HG03378 (cell line): ENCODE measurements at regions not wholly inside any gene's neighbourhood (a gene's known extent, or its start where the extent isn't known, plus 50 kb on each side); places are given as distances from the start of the nearest gene placed in this dataset.

ENCODE experiments used
- ATAC-seq: cut with Tn5 transposase; IDR thresholded peaks from one replicate; pipeline ENCODE4 v1.9.1; 2021; ENCODE audit warnings: mild to moderate bottlenecking, moderate library complexity; ENCODE audit not compliant: unreplicated experiment

DNA sequence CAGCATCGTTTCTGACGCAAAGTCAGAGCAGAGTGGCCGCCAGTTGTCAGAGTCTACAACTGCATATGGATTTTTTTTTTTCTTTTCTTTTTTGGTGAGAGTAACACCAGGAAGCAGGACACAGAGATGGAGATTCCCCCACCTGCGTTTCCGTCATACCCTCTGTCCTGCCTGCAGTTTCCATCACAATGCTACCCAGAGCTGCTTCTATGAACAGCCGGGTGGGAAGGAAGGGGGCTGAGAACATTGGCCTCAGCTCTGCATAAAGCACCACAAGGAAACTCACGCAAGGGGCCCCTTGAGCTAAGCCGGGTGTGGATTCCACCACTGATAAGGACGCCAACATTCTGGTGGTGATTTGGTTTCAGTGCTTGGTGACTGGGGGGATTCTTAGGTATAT, 183.5 kb upstream of the AFDN start:
- no peak for ATAC-seq

DNA sequence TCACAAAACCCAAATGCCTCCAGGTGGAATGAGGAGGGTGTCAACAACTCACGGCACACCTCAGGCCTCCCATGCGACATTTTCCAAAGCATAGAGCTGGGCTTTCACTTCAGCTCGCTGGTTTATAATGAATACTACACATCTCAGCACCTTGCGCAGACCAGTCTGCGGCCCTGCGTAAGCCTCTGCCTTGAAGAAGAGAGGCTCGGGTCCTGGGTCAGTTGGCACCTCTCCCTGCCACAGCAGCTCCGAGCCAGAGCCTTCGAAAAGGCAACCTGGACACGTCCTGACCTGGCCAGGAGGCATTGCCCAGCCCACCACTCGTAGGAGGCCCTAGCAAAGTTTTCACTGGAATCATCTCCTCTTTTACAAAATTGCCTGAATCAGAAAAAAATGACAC, 183.0 kb upstream of the AFDN start:
- no peak for ATAC-seq

DNA sequence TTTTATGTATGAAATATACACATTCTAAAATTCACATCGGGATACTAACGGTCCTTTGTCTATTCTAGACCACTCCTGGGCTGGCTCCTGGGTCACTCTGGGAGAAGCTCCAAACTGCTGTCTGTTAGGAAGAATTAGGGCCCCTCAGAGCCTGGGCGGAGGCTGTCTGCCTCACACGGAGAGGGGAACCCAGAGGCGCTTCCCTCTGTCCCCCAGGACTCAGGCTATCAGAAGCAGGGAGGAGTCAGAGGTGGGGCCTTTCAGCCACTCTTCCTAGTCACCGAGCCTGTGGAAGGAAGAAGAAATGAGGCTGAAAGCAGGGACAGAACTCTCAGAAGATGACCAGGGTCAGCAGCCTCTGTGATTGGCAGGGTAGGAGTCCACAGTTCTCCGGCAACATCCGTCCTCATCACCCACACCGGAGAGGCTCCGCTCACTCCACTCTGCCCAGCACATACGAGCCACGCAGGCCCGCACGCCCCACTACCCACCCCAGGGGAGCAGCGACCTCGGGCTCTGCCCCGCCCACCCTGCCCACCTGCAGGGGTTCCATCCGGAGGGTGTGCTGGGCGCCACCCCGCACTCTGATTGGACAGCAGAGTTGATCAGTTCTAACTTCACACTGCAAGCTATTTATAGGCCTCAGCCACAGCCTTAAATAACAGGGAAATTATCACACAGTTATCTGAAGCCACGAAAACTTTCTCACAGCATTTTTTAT, 182.1 kb upstream of the AFDN start:
- ATAC-seq = no peak

DNA sequence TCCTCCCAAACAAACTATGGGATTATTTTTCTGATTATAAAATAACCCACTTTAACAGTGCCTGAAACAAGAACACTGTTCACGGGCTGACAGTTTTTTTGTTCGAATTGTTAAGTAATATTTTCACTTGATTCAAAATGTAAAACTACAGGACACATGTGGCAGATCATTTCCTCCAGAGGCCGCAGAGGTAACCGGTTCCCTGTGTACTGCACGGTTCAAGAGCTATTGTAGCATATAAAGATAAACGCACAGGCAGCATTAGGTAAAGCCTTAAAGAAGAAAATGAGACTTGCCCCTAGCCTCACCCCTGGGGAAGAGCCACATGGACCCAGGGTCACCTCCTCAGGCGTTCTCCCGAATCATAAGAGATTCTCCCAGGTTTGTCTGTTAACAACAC, 181.3 kb upstream of the AFDN start:
- ATAC-seq = no peak

DNA sequence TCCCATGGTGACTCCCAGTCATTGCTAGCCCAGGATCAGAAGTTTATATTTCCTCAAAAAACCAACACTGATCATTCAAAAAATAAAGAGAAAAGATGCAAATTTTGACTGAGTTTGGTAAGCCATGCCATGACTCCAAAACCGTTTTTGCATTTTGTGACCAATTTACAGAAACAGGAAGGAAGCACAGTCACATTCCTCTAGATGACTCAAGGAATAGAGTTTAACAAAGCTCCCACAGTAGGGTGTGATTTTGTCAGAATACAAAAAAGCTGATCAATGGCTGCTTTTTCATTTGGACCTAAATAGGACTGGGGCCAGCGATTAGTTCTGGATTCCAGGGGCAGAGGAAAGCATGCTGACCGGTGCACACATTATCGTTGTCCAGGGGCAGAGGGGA, 179.4 kb upstream of the AFDN start:
- ATAC-seq = no peak

DNA sequence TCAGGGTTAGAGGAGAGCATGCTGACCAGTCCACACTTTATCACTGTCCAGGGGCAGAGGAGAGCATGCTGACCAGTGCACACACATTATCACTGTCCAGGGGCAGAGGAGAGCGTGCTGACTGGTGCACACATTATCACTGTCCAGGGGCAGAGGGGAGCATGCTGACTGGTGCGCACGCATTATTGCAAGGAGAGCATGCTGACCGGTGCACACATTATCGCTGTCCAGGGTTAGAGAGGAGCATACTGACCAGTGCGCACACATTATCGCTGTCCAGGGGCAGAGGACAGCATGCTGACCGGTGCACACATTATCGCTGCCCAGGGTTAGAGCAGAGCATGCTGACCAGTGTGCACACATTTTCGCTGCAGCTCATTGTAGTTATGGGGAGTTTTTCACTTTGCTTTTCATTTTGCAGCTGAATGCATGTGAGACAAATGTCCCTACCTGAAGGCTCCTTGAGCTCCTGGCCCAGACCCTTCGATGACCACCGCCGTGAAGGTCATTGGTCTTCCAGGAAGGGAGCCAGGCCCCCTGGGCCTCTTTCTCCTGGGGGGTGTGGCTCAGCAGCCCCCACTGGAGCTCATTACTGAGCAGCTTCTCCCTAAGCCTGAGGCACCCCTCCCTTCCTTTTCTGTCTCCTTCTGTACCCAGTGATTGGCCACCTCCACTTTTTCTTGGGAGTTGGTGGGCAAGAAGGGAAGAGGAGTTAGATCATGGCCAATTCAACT, 178.8 kb upstream of the AFDN start:
- ATAC-seq = no peak

DNA sequence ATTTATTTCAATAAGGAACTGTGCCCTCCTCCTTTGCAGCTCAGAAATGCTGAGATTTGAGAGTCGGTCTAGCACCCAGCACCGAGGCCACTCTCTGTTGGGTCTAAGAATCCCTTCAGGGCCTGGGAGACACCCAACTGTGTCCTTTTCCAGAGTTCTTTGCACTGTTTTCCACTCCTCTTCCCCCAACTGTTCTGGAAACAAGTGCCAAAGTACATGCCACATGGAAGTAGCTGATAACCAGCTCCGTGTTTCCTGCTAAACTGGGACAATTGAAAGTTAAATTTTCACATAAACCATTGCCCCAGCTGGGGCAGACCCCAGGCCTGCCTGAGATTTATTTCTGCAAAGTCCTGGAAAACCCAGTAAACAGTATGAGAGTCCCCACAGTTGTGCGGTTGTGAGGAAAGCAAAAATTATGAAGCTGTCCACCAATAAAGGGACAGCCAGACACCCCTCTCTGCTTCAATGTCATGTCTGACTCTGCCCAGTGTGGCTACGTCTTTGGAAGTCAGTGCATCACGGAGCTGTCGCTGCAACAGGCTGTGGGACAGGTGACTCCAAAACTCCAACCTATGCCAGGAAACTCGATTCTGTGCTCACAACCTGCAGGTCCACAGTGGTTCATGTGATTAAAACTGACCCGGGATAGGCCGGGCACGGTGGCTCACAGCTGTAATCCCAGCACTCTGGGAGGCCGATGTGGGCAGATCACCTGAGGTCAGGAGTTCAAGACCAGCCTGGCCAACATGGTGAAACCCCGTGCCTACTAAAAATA, 178.0 kb upstream of the AFDN start:
- no peak for ATAC-seq

DNA sequence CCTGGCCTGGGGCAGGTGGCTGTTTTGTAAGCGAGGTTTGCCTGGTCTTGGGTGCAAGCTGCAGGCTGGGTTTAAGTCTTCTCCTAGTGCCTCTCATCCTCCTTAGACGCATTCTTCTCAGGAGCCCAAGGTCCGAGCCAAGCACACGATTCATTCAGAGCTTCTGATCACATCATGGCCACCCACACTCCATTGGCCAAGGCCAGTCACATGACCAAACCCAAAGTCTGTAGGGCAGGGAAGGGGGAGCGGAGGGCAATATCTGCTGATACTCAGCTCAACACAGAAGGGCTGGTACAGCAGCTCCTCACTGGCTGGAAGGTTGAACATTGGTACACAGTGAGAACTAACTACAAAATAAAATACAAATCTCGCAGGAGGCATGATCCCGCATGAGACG, 177.2 kb upstream of the AFDN start:
- ATAC-seq = no peak

DNA sequence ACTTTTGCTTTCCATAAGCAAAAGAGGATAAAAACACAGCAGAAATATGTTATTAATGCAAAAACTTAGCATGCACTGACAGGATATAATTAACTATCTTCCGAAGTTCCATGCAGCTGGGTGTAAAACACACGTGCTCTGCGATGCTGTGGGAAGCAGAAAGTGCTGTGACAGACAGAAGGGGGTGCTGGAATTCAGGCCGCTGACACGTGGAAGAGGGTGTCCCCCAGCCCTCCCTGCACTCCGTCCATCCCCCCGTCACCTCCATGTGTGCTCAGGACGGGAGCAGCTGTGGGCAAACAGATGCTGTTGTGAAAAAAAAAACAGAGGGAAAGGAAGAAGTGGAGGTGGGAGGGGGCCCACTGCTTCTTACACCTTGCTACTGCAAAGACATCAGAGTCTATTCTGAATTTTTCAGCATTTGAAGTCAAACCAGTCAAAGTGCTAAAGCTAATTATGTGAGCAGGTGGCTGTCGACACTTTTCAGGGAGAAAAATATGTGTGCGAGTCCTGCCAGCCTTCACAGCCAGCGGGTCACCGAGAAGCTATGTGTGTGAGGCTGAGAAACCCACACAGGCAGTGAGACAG, 175.9 kb upstream of the AFDN start:
- ATAC-seq = no peak

DNA sequence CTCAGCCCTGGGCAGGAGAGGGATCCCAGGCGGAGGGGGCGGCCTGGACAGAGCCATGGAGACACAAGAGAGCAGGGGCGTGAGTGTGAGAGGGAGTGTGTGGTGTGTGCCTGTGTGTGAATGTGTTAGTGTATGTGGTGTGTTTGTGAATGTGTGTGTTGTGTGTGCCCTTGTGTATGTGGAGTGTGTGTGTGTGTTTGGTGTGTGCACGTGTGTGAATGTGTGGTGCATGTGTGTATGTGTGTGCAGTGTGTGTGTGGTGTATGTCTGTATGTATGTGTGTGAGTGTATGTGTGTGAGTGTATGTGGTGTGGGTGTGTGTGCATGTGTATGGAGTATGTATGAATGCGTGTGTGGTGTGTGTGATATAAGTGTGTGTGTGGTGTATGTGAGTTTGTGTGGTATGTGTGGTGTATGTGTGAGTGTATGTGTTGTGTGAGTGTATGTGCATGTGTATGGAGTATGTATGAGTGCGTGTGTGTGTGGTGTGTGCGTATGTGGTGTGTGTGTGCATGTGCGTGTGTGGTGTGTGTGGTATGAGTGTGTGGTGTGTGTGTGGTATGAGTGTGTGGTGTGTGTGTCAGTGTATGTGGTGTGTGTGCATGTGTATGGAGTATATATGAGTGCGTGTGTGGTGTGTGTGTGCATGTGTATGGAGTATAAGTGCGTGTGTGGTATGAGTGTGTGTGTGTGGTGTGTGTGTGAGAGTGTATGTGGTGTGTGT, 175.2 kb upstream of the AFDN start:
- no peak for ATAC-seq

DNA sequence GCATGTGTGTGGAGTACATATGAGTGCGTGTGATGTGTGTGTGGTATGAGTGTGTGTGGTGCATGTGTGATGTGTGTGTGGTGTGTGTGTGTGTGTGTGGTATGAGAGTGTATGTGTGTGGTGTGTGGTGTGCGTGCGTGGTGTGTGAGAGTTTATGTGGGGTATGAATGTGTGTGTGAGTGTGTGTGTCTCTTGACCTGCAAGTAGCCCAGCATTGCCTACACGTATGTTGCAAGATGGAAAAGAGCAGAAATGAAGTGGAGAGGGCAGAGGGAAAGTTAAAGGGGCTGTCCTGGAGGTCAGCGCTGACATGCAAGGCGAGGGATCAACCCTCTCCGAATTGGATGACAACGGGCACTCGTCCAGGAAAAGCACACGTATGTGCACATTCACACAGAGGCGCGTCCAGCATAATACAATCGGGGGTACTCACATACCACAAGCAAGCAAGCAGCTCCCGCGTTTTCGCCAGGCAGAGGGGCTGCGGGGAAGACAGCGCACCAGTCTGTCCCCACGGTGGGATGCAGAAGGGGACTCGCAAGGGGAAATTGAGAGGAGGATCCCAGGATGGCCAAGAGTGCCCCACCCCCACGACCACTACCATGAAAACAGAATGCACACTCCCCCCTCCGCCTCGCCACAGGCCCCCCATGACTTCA, 174.5 kb upstream of the AFDN start:
- ATAC-seq = no peak

DNA sequence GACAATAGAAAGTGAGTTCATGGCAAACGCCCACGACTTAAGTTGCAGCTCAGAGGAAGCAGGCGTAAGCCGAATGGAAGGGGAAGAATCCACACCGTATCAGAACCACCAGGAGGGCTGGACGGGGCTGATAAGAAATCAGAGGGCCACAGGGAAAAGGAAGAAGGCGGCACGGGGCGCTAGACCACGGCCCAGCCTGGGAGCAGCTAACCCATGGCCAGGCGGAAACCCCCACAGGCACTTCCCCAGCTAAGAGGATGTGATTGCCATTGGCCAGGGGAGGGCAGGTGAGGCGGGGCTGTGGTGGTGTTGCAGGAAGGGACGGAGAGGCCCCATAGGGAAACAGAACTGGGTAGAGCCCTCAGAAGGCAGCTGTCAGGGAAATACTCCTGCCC, 174.0 kb upstream of the AFDN start:
- ATAC-seq = no peak

DNA sequence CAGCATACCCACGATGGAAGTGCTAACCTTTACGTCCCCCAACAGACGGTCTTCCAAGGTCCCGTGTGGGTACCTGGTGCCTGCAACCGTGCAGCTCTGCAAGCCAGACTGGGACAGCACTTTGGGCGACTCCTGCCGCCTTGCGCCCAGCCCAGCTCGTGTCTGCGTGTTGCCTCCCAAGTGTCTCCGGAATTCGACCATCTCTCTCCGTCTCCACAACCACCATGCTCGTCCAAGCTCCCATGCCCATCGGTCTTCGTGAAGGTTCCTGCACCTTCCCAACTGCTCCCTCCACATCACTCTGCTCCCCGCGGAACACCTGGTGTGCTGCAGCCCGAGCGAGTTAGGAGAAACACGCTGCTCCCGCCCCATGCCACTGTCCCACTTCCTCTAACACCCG, 173.2 kb upstream of the AFDN start:
- no peak for ATAC-seq

DNA sequence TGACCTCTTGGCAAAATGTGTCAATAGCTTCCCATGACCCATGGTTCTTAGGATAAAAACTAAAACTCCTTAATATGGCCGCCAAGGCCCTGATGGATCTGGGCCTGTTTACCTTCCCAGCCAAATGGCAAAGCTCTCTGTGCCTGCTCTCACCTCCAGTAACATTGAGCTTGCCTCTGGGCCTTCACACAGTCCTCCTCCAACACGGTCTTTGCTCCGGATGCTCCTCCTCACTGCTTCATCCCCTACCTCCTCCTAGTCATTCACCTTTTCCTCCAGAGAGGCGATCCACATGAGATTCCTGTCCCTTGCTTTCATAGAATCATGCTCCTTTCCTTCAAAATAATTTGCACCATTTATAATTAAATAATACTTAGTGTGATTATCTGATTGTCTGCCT, 172.3 kb upstream of the AFDN start:
- ATAC-seq = no peak

DNA sequence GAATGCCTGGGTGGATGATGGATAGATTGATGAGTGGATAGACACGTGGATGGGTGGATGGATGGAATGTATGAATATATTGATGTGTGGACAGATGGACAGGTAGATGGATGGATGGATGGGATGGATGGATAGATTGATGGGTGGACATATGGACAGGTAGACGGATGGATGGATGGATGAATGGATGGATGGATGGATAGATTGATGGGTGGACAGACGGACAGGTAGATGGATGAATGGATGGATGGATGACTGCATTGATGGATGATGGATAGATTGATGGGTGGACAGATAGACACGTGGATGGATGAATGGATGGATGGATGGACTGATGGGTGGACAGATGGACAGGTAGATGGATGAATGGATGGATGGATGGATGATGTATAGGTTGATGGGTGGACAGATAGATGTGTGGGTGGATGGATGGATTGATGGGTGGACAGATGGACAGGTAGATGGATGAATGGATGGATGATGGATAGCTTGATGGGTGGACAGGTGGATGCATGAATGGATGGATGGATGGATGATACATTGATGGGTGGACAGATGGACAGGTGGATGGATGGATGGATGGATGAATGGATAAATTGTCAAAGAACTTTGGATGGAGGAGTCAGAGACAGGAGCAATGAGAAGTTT, 171.4 kb upstream of the AFDN start:
- no peak for ATAC-seq

DNA sequence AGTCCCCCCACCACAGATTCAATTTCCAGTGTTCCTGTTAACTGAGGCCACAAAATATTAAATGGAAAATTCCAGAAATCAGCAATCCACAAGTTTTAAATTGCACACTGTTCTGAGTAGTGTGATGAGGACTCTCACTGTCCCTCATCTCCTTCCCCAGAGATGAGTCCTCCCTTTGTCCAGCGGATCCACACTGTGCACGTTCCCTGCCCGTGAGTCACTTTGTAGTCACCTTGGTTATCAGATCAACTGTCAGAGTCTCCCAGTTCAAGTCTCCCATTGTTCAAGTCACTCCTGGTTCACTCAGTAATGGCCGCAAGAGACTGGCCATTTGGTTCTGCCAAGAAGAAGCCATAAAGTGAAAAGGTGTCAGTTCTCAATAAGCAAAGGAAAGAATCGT, 168.6 kb upstream of the AFDN start:
- ATAC-seq = no peak

DNA sequence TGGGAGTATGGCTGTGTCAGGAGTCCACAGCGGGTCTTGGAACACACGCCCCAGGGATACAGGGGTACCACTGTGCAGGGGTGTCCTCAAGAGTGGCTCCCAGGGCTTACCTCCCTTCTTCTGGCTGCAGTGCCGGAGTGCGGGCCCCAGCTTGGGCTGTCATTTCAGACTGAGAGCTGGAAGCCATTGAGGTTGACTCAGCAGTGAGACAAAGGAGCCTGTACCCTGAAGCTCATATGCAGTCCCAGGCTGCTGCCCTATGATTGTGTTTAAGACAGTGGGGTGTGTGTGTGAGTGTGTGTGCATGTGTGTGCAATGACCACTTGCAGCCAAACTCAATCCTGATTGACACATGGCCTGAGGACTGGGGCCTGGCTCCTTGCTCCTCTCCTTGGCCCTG, 167.7 kb upstream of the AFDN start:
- no peak for ATAC-seq

DNA sequence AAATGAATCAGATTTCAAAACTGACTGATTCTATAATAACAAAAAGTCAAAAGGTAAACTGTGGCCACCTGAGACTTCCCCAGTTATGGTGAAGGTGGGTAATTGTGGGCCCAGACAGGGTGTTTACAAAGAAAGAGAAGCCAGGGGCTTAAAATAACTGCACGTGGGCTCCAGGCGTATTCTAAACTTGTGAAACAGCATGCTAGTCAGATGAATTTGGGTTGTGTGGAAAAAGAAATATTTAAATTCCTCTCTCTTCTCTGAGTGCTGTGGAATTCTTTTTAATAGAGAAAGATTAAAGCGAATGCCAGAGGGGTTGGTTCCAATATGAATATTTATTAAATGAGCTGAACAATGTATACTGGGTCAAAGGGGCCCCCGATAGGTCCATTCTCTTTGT, 166.3 kb upstream of the AFDN start:
- no peak for ATAC-seq

DNA sequence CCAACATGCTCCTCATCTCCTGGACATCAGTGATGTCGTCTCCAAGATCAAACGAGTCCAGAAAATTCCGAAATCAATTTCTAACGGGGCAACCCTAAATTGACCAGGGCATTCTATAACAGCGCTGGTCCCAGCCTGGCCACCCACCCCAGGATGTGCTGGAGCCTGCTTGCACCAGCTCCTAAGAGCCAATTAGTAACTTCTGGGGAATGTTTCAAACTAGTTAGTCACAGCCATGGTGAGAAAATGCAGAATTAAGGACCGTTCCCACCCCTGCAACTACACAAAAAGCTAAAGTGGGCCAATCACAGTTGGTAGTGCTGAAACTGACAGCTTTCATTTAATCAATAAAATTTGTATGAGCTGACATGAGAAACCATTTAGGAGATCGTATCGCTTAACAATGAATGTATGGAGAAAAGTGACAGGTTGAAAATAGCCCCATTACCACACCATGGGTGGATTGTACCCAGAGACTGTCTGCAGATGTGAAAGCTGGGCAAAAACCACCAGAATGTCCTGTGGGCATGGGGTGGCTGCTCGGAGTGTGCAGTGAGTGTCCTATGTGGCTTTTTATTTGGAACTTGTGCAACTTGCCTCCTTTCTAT, 165.7 kb upstream of the AFDN start:
- no peak for ATAC-seq
